Activated B cell treated with CpG ODN at 0.5 μM for 24 hours (primary cell): ENCODE measurements at regions not wholly inside any gene's neighbourhood (a gene's known extent, or its start where the extent isn't known, plus 50 kb on each side); places are given as distances from the start of the nearest gene placed in this dataset.

Experiments
- ATAC-seq: fragments of 200-7000 bp; cut with Tn5 transposase; one replicate; pipeline ENCODE4 v1.10.0; 2021; ENCODE audit warnings: low read depth, mild to moderate bottlenecking, moderate library complexity
- CTCF ChIA-PET: fragments of 350-600 bp; sonication (Branson Sonifier 250); formaldehyde crosslinking; loops from one replicate; lab custom pipeline; 2021; ENCODE audit warnings: antibody characterized with exemption; lab: Charles Lee
- POLR2A ChIA-PET: fragments of 350-600 bp; sonication (Branson Sonifier 250); formaldehyde crosslinking; loops from one replicate; lab custom pipeline; 2021; ENCODE audit warnings: antibody characterized with exemption; lab: Charles Lee
- DNase-seq: peaks from one replicate; pipeline ENCODE4 v3.0.0; 2022
- H3K27ac Mint-ChIP-seq: one replicate; pipeline ENCODE4 v1.8.0; 2020; ENCODE audit warnings: mixed read lengths
- H3K27me3 Mint-ChIP-seq: one replicate; pipeline ENCODE4 v1.8.0; 2021; ENCODE audit warnings: mixed read lengths
- H3K36me3 Mint-ChIP-seq: one replicate; pipeline ENCODE4 v1.8.0; 2021; ENCODE audit warnings: low read depth, mixed read lengths
- H3K4me1 Mint-ChIP-seq: one replicate; pipeline ENCODE4 v1.8.0; 2021; ENCODE audit warnings: mixed read lengths
- H3K4me3 Mint-ChIP-seq: one replicate; pipeline ENCODE4 v1.8.0; 2020; ENCODE audit warnings: mild to moderate bottlenecking, mixed read lengths
- H3K9me3 Mint-ChIP-seq: one replicate; pipeline ENCODE4 v1.8.0; 2020; ENCODE audit warnings: mixed read lengths
- CTCF ChIP-seq: fragments of 200-600 bp; IDR thresholded peaks from one replicate; pipeline ENCODE4 v1.8.0; 2022; ENCODE audit warnings: antibody characterized with exemption, mild to moderate bottlenecking
- intact Hi-C: fragments of 100-400 bp; cut with micrococcal nuclease; formaldehyde crosslinking; loops from one replicate; pipeline ENCODE4 v1.15.1; 2024

- peaks cover 16% of the 10 kb centered on the region for H3K9me3 Mint-ChIP-seq
- H3K4me3 Mint-ChIP-seq = no peak overlapping the region
- no peak for TF ChIP-seq CTCF
- H3K4me1 Mint-ChIP-seq = no peaks in the 10 kb centered on the region
- DNase-seq = no peak
- no peaks in the 10 kb centered on the region for H3K36me3 Mint-ChIP-seq
- no peak for ATAC-seq
- intact Hi-C loops = no loop called here
- H3K27me3 Mint-ChIP-seq = no peaks in the 10 kb centered on the region
- ChIA-PET POLR2A (no interaction called here), CTCF (no interaction called here)
- no peak overlapping the region for H3K27ac Mint-ChIP-seq
Observed at GRCh38 chr16:35425270-35425669, 1965.9 kb downstream of the TP53TG3F start.

GRCh38 chr16:35431829-35432663, 1972.6 kb downstream of the TP53TG3F start:
- intact Hi-C loops = no loop called here
- no peaks in the 10 kb centered on the region for H3K36me3 Mint-ChIP-seq
- H3K4me1 Mint-ChIP-seq = no peaks in the 10 kb centered on the region
- H3K27ac Mint-ChIP-seq = no peak overlapping the region
- peaks cover 18% of the 10 kb centered on the region for H3K9me3 Mint-ChIP-seq
- no peaks in the 10 kb centered on the region for H3K27me3 Mint-ChIP-seq
- ChIA-PET POLR2A (no interaction called here), CTCF (interaction anchor here (0.7 kb wide), 1 partner anchor 21 kb away, joined by 3 read pairs; no protein-coding TSS in a partner anchor)
- H3K4me3 Mint-ChIP-seq = no peak overlapping the region
- TF ChIP-seq CTCF = no peak
- no peak for DNase-seq
- no peak for ATAC-seq

- ATAC-seq = no peak
- Mint-ChIP-seq H3K4me3 (no peak overlapping the region), H3K36me3 (no peaks in the 10 kb centered on the region), H3K4me1 (no peaks in the 10 kb centered on the region), H3K27ac (no peak overlapping the region), H3K9me3 (peaks cover 12% of the 10 kb centered on the region), H3K27me3 (no peaks in the 10 kb centered on the region)
- no peak for DNase-seq
- TF ChIP-seq CTCF = no peak
- CTCF ChIA-PET = no interaction called here
- POLR2A ChIA-PET = no interaction called here
- intact Hi-C loops = no loop called here
Observed at GRCh38 chr16:35440875-35441274, 1981.5 kb downstream of the TP53TG3F start.

- ATAC-seq (no peak), DNase-seq (no peak)
- Mint-ChIP-seq H3K27ac (no peak overlapping the region), H3K27me3 (no peaks in the 10 kb centered on the region), H3K4me3 (no peak overlapping the region), H3K9me3 (peaks cover 45% of the 10 kb centered on the region), H3K36me3 (no peaks in the 10 kb centered on the region), H3K4me1 (no peaks in the 10 kb centered on the region)
- ChIA-PET POLR2A (no interaction called here), CTCF (no interaction called here)
- intact Hi-C loops = no loop called here
- no peak for TF ChIP-seq CTCF
Observed at GRCh38 chr16:35447010-35447558, 1987.7 kb downstream of the TP53TG3F start.

GRCh38 chr16:35449663-35450062, 1990.3 kb downstream of the TP53TG3F start:
- ChIA-PET POLR2A (no interaction called here), CTCF (no interaction called here)
- no peak for TF ChIP-seq CTCF
- Mint-ChIP-seq H3K4me1 (no peaks in the 10 kb centered on the region), H3K36me3 (no peaks in the 10 kb centered on the region), H3K4me3 (no peak overlapping the region), H3K27me3 (no peaks in the 10 kb centered on the region), H3K27ac (no peak overlapping the region), H3K9me3 (peaks cover 43% of the 10 kb centered on the region)
- DNase-seq (no peak), ATAC-seq (no peak)
- intact Hi-C loops = no loop called here
